HEK293 (cell line): ENCODE measurements at regions not wholly inside any gene's neighbourhood (a gene's known extent, or its start where the extent isn't known, plus 50 kb on each side); places are given as distances from the start of the nearest gene placed in this dataset.

ENCODE experiments used
- CTCF ChIA-PET: fragments of 350-600 bp; formaldehyde crosslinking; extraction: SDS; loops from one replicate; lab custom pipeline; 2021; ENCODE audit warnings: antibody characterized with exemption; lab: Yijun Ruan, JAX
- POLR2A ChIA-PET: fragments of 300-600 bp; formaldehyde crosslinking; extraction: SDS; loops from one replicate; lab custom pipeline; 2020; ENCODE audit warnings: antibody characterized with exemption, inconsistent platforms; lab: Yijun Ruan, JAX
- H3K27ac ChIP-seq: fragments of 200-500 bp; sonication (Bioruptor generic); 2 replicates; pipeline ENCODE4 v1.5.1; 2014; ENCODE audit warnings: low read depth, low read length, control low read depth, inconsistent platforms; ENCODE audit errors: extremely low read depth
- H3K36me3 ChIP-seq, 2 experiments: fragments of 200-500 bp in 1 of 2; sonication (Bioruptor generic) in 1 of 2; 1 replicate in 1 of 2; 2 replicates in 1 of 2; pipeline ENCODE4 v1.5.1; 2014 to 2017; ENCODE audit warnings: inconsistent platforms in 2 of 2, low read length in 2 of 2; ENCODE audit not compliant: control insufficient read depth in 2 of 2, insufficient read depth in 1 of 2
- H3K4me1 ChIP-seq: fragments of 200-500 bp; sonication (Bioruptor generic); 2 replicates; pipeline ENCODE4 v1.5.1; 2014; ENCODE audit warnings: mild to moderate bottlenecking, low read length, inconsistent platforms; ENCODE audit not compliant: control insufficient read depth, insufficient read depth
- H3K4me3 ChIP-seq: 2 replicates; pipeline ENCODE4 v1.5.1; 2011; ENCODE audit warnings: low read depth, mild to moderate bottlenecking, control low read depth, low read length, moderate library complexity
- H3K9me3 ChIP-seq: fragments of 200-500 bp; sonication (Bioruptor generic); 2 replicates; pipeline ENCODE4 v1.5.1; 2014; ENCODE audit warnings: low read depth, low read length, inconsistent platforms; ENCODE audit not compliant: control insufficient read depth, insufficient read depth
- YY2 ChIP-seq: fragments of 450-650 bp; formaldehyde crosslinking; IDR thresholded peaks from 2 replicates; pipeline ENCODE4 v1.5.1; 2016; ENCODE audit warnings: missing biosample characterization, missing genetic modification characterization
- ZNF121 ChIP-seq: fragments of 450-650 bp; formaldehyde crosslinking; IDR thresholded peaks from 2 replicates; pipeline ENCODE4 v1.5.1; 2016; ENCODE audit warnings: missing biosample characterization, missing genetic modification characterization
- ZNF2 ChIP-seq: fragments of 450-650 bp; formaldehyde crosslinking; IDR thresholded peaks from 2 replicates; pipeline ENCODE4 v1.5.1; 2016; ENCODE audit warnings: missing biosample characterization, missing genetic modification characterization
- ZNF561 ChIP-seq: fragments of 450-650 bp; IDR thresholded peaks from 2 replicates; pipeline ENCODE4 v1.5.1; 2018; ENCODE audit warnings: missing biosample characterization, missing genetic modification characterization, borderline replicate concordance
- ZNF585B ChIP-seq: fragments of 450-650 bp; formaldehyde crosslinking; IDR thresholded peaks from 2 replicates; pipeline ENCODE4 v1.5.1; 2016; ENCODE audit warnings: missing biosample characterization, missing genetic modification characterization
- ZNF76 ChIP-seq: fragments of 450-650 bp; formaldehyde crosslinking; IDR thresholded peaks from 2 replicates; pipeline ENCODE4; 2016; ENCODE audit warnings: low read depth, missing biosample characterization, missing genetic modification characterization, borderline replicate concordance
- ZNF830 ChIP-seq: fragments of 450-650 bp; IDR thresholded peaks from 2 replicates; pipeline ENCODE4 v1.5.0; 2018; ENCODE audit warnings: missing biosample characterization, missing genetic modification characterization, low read depth, mild to moderate bottlenecking, moderate library complexity
- TF ChIP-seq, protein P1 (sequence below): fragments of 450-650 bp; IDR thresholded peaks from 2 replicates; pipeline ENCODE4 v1.5.1; 2018; ENCODE audit warnings: missing biosample characterization, missing genetic modification characterization

- TF ChIP-seq ZNF2 (tag by site-specific recombination) (no peak), YY2 (tag by site-specific recombination) (no peak), ZNF76 (tag by site-specific recombination) (no peak), ZNF121 (no peak), ZNF585B (tag by site-specific recombination) (no peak), ZNF561 (tag by site-specific recombination) (no peak), ZNF830 (tag by site-specific recombination) (no peak)
- TF ChIP-seq, protein P1, sequence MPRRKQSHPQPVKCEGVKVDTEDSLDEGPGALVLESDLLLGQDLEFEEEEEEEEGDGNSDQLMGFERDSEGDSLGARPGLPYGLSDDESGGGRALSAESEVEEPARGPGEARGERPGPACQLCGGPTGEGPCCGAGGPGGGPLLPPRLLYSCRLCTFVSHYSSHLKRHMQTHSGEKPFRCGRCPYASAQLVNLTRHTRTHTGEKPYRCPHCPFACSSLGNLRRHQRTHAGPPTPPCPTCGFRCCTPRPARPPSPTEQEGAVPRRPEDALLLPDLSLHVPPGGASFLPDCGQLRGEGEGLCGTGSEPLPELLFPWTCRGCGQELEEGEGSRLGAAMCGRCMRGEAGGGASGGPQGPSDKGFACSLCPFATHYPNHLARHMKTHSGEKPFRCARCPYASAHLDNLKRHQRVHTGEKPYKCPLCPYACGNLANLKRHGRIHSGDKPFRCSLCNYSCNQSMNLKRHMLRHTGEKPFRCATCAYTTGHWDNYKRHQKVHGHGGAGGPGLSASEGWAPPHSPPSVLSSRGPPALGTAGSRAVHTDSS (tag by site-specific recombination): peak; percentile 72
- TF ChIP-seq, all 188 proteins: peak for 1
- ChIA-PET CTCF (interaction anchor here (1.1 kb wide), 1 partner anchor 18 kb away, joined by 3 read pairs; no protein-coding TSS in a partner anchor), POLR2A (no interaction called here)
- H3K4me3 ChIP-seq: no peak overlapping the region
- no peak overlapping the region for H3K27ac ChIP-seq
- no peaks in the 10 kb centered on the region for H3K36me3 ChIP-seq
- no peaks in the 10 kb centered on the region for H3K4me1 ChIP-seq
- H3K9me3 ChIP-seq: no peaks in the 10 kb centered on the region
Observed at GRCh38 chr13:32964987-32965386, 51.2 kb upstream of the KL start.
